GM19023 (cell line): ENCODE measurements at regions not wholly inside any gene's neighbourhood (a gene's known extent, or its start where the extent isn't known, plus 50 kb on each side); places are given as distances from the start of the nearest gene placed in this dataset.
"Not testable (repeated sequence)": the region's sequence is repeated elsewhere in the genome, so short reads cannot be mapped to it uniquely, and the experiment has no call there.

ENCODE experiments used
- ATAC-seq: cut with Tn5 transposase; IDR thresholded peaks from one replicate; pipeline ENCODE4 v1.9.1; 2021; ENCODE audit warnings: mild to moderate bottlenecking, moderate library complexity; ENCODE audit not compliant: unreplicated experiment

- ATAC-seq, result no peak
Measured at GRCh38 chr18:995629-996028, 91.0 kb downstream of the ADCYAP1 start.

GRCh38 chr18:997499-997898 is 92.8 kb downstream of the ADCYAP1 start:
- ATAC-seq, result no peak

- ATAC-seq, result no peak
Measured at GRCh38 chr18:998936-999335, 94.3 kb downstream of the ADCYAP1 start.

GRCh38 chr18:1002653-1003178 is 98.0 kb downstream of the ADCYAP1 start:
- no peak for ATAC-seq

GRCh38 chr18:1003499-1003898 is 98.8 kb downstream of the ADCYAP1 start:
- ATAC-seq, result no peak

GRCh38 chr18:1006304-1006703 is 101.6 kb downstream of the ADCYAP1 start:
- no peak for ATAC-seq

- ATAC-seq, result no peak
Measured at GRCh38 chr18:1006965-1007364, 102.3 kb downstream of the ADCYAP1 start.

GRCh38 chr18:1011349-1011748 is 106.7 kb downstream of the ADCYAP1 start:
- ATAC-seq, result no peak

GRCh38 chr18:1012775-1013174 is 108.1 kb downstream of the ADCYAP1 start:
- peak; percentile 54 for ATAC-seq

GRCh38 chr18:1013951-1014350 is 109.3 kb downstream of the ADCYAP1 start:
- ATAC-seq, result no peak

GRCh38 chr18:1014509-1014908 is 109.8 kb downstream of the ADCYAP1 start:
- no peak for ATAC-seq

- no peak for ATAC-seq
Measured at GRCh38 chr18:1014951-1015624, 110.4 kb downstream of the ADCYAP1 start.

GRCh38 chr18:1015777-1016176 is 111.1 kb downstream of the ADCYAP1 start:
- no peak for ATAC-seq

GRCh38 chr18:1017227-1018058 is 112.8 kb downstream of the ADCYAP1 start:
- no peak for ATAC-seq

- no peak for ATAC-seq
Measured at GRCh38 chr18:1018181-1018681, 113.6 kb downstream of the ADCYAP1 start.

GRCh38 chr18:1019191-1019590 is 114.5 kb downstream of the ADCYAP1 start:
- no peak for ATAC-seq

GRCh38 chr18:1020731-1021344 is 116.2 kb downstream of the ADCYAP1 start:
- no peak for ATAC-seq

GRCh38 chr18:1026930-1027329 is 122.3 kb downstream of the ADCYAP1 start:
- ATAC-seq, result no peak

GRCh38 chr18:1033092-1033491 is 128.4 kb downstream of the ADCYAP1 start:
- not testable (repeated sequence) for ATAC-seq

- ATAC-seq, result no peak
Measured at GRCh38 chr18:1034971-1035370, 130.3 kb downstream of the ADCYAP1 start.

GRCh38 chr18:1036926-1037325 is 132.3 kb downstream of the ADCYAP1 start:
- no peak for ATAC-seq
